NT2/D1 (cell line): ENCODE measurements at regions not wholly inside any gene's neighbourhood (a gene's known extent, or its start where the extent isn't known, plus 50 kb on each side); places are given as distances from the start of the nearest gene placed in this dataset.

Experiments used
- DNase-seq: peaks from one replicate; pipeline ENCODE4 v3.0.0-alpha.2; 2011; ENCODE audit warnings: low read depth, low spot score
- H3K27me3 ChIP-seq: 2 replicates; pipeline ENCODE4 v1.6.0; 2011; ENCODE audit warnings: mild to moderate bottlenecking; ENCODE audit not compliant: insufficient read length, insufficient read depth
- H3K36me3 ChIP-seq: 2 replicates; pipeline ENCODE4 v1.6.1; 2011; ENCODE audit warnings: mild to moderate bottlenecking, low read length, mixed read lengths; ENCODE audit not compliant: insufficient read depth, insufficient read length
- H3K4me1 ChIP-seq: 2 replicates; pipeline ENCODE4 v1.5.1; 2011; ENCODE audit not compliant: insufficient read depth, insufficient read length
- H3K4me3 ChIP-seq: 2 replicates; pipeline ENCODE4 v1.5.1; 2011; ENCODE audit warnings: low read depth; ENCODE audit not compliant: insufficient read length
- H3K9ac ChIP-seq: 2 replicates; pipeline ENCODE4 v1.6.0; 2011; ENCODE audit warnings: low read depth; ENCODE audit not compliant: insufficient read length
- H3K9me3 ChIP-seq: 2 replicates; pipeline ENCODE4 v1.5.1; 2011; ENCODE audit warnings: mild to moderate bottlenecking, low read length; ENCODE audit not compliant: insufficient read depth
- SUZ12 ChIP-seq: IDR thresholded peaks from 2 replicates; pipeline ENCODE4 v1.6.1; 2011; ENCODE audit not compliant: insufficient read length, insufficient read depth; ENCODE audit errors: extremely low read depth
- YY1 ChIP-seq: IDR thresholded peaks from 2 replicates; pipeline ENCODE4 v1.6.1; 2011; ENCODE audit not compliant: insufficient read length, insufficient read depth
- ZNF274 ChIP-seq: IDR thresholded peaks from 2 replicates; pipeline ENCODE4 v1.6.1; 2011; ENCODE audit warnings: mild to moderate bottlenecking, low read depth, low read length

GRCh38 chr7:67407392-67408071, 410.9 kb downstream of the TYW1 start:
- H3K9ac ChIP-seq = no peak overlapping the region
- no peak for DNase-seq
- H3K4me1 ChIP-seq = no peaks in the 10 kb centered on the region
- peaks cover 22% of the 10 kb centered on the region; the same call in 1 of the 2 replicates for H3K9me3 ChIP-seq
- no peaks in the 10 kb centered on the region for H3K36me3 ChIP-seq
- no peak for TF ChIP-seq ZNF274
- TF ChIP-seq YY1 = no peak
- TF ChIP-seq SUZ12 = no peak
- no peak overlapping the region for H3K4me3 ChIP-seq
- H3K27me3 ChIP-seq = no peaks in the 10 kb centered on the region

- H3K36me3 ChIP-seq = no peaks in the 10 kb centered on the region
- DNase-seq = no peak
- H3K27me3 ChIP-seq = no peaks in the 10 kb centered on the region
- H3K4me1 ChIP-seq = no peaks in the 10 kb centered on the region
- H3K9ac ChIP-seq = no peak overlapping the region
- H3K4me3 ChIP-seq = no peak overlapping the region
- TF ChIP-seq ZNF274 (no peak), SUZ12 (no peak), YY1 (no peak)
- H3K9me3 ChIP-seq = peaks cover 16% of the 10 kb centered on the region; the same call in 1 of the 2 replicates
Measured at GRCh38 chr7:67408109-67408508, 411.5 kb downstream of the TYW1 start.

- TF ChIP-seq SUZ12 (no peak), YY1 (no peak), ZNF274 (no peak)
- Histone ChIP-seq H3K9ac (no peak overlapping the region), H3K4me3 (no peak overlapping the region), H3K27me3 (no peaks in the 10 kb centered on the region), H3K4me1 (peaks cover 3% of the 10 kb centered on the region), H3K36me3 (no peaks in the 10 kb centered on the region), H3K9me3 (peaks cover 10% of the 10 kb centered on the region; the same call in 1 of the 2 replicates)
- DNase-seq = peak; percentile 35
Measured at GRCh38 chr7:67413670-67414069, 417.0 kb downstream of the TYW1 start.

GRCh38 chr7:67414858-67415257, 418.2 kb downstream of the TYW1 start:
- no peak overlapping the region for H3K4me3 ChIP-seq
- H3K27me3 ChIP-seq = no peaks in the 10 kb centered on the region
- no peak for TF ChIP-seq SUZ12
- TF ChIP-seq ZNF274 = no peak
- TF ChIP-seq YY1 = no peak
- DNase-seq = no peak
- H3K9me3 ChIP-seq = peaks cover 9% of the 10 kb centered on the region; the same call in 1 of the 2 replicates
- peaks cover 3% of the 10 kb centered on the region for H3K4me1 ChIP-seq
- H3K9ac ChIP-seq = no peak overlapping the region
- no peaks in the 10 kb centered on the region for H3K36me3 ChIP-seq

GRCh38 chr7:67422601-67423000, 426.0 kb downstream of the TYW1 start:
- H3K4me3 ChIP-seq = no peak overlapping the region
- no peaks in the 10 kb centered on the region for H3K27me3 ChIP-seq
- H3K9ac ChIP-seq = no peak overlapping the region
- no peaks in the 10 kb centered on the region for H3K4me1 ChIP-seq
- no peaks in the 10 kb centered on the region for H3K36me3 ChIP-seq
- H3K9me3 ChIP-seq = no peaks in the 10 kb centered on the region
- no peak for TF ChIP-seq SUZ12
- no peak for TF ChIP-seq YY1
- TF ChIP-seq ZNF274 = no peak
- no peak for DNase-seq

- H3K27me3 ChIP-seq = no peaks in the 10 kb centered on the region
- TF ChIP-seq ZNF274 = no peak
- no peak for TF ChIP-seq YY1
- no peak for TF ChIP-seq SUZ12
- H3K36me3 ChIP-seq = no peaks in the 10 kb centered on the region
- H3K9ac ChIP-seq = no peak overlapping the region
- no peak overlapping the region for H3K4me3 ChIP-seq
- no peak for DNase-seq
- no peaks in the 10 kb centered on the region for H3K4me1 ChIP-seq
- no peaks in the 10 kb centered on the region for H3K9me3 ChIP-seq
Measured at GRCh38 chr7:67423065-67423464, 426.4 kb downstream of the TYW1 start.

- no peak for DNase-seq
- TF ChIP-seq SUZ12 (no peak), YY1 (no peak), ZNF274 (no peak)
- H3K4me1 ChIP-seq = no peaks in the 10 kb centered on the region
Measured at GRCh38 chr7:67426654-67427053, 430.0 kb downstream of the TYW1 start.

More at GRCh38 chr7:67426654-67427053, 430.0 kb downstream of the TYW1 start:
- Histone ChIP-seq H3K27me3 (no peaks in the 10 kb centered on the region), H3K4me3 (no peak overlapping the region), H3K9ac (no peak overlapping the region), H3K9me3 (no peaks in the 10 kb centered on the region), H3K36me3 (no peaks in the 10 kb centered on the region)
